Right lobe of liver (tissue), 6 donors: ENCODE measurements at regions not wholly inside any gene's neighbourhood (a gene's known extent, or its start where the extent isn't known, plus 50 kb on each side); places are given as distances from the start of the nearest gene placed in this dataset.

ENCODE experiments used
- ATAC-seq, 4 donors: fragments of 200-7000 bp; cut with Tn5 transposase; one replicate each; pipeline ENCODE4 v1.9.1; 2020; ENCODE audit warnings: mild to moderate bottlenecking in 4 of 4, moderate library complexity in 4 of 4
- DNase-seq, 3 donors: peaks; one replicate each; pipeline ENCODE4 v3.0.0-alpha.2; 2020
- H3K27ac ChIP-seq, 3 donors: fragments of 200-600 bp; one replicate each; pipeline ENCODE4 v1.8.0; 2022
- H3K27me3 ChIP-seq, 2 donors: fragments of 200-600 bp; one replicate each; pipeline ENCODE4 v1.8.0; 2022
- H3K36me3 ChIP-seq, 4 donors: fragments of 200-600 bp; sonication (generic) in 1 of 4; one replicate each; pipeline versions ENCODE4 v1.5.1 to v1.8.0; 2017 to 2022; ENCODE audit warnings: control low read depth in 1 of 4
- H3K4me1 ChIP-seq, 4 donors: fragments of 200-600 bp; sonication (generic) in 1 of 4; one replicate each; pipeline versions ENCODE4 v1.5.1 to v1.8.0; 2017 to 2022; ENCODE audit warnings: control low read depth in 1 of 4
- H3K4me3 ChIP-seq, 3 donors: fragments of 200-600 bp; one replicate each; pipeline ENCODE4 v1.8.0; 2022
- H3K9me3 ChIP-seq, 4 donors: fragments of 200-600 bp; sonication (generic) in 1 of 4; one replicate each; pipeline versions ENCODE4 v1.5.1 to v1.8.0; 2017 to 2022; ENCODE audit warnings: control low read depth in 1 of 4
- POLR2A ChIP-seq: fragments of 450-650 bp; IDR thresholded peaks from one replicate; pipeline ENCODE4 v1.6.1; 2017; ENCODE audit warnings: antibody characterized with exemption, mild to moderate bottlenecking
- WGBS: methylation state at CpG from one replicate; pipeline ENCODE4 v1.1.6; 2018; ENCODE audit warnings: low coverage, low lambda C conversion rate; ENCODE audit not compliant: insufficient coverage; ENCODE audit errors: missing lambda C conversion rate; 5-methylcytosine and 5-hydroxymethylcytosine counted together
- intact Hi-C, 2 donors: fragments of 100-400 bp; cut with DNase I; formaldehyde crosslinking; loops; one replicate each; pipeline versions ENCODE4 v1.11.2 to v1.14.1; 2022
- TF ChIP-seq, protein P1 (sequence below), 4 donors: fragments of 200-600 bp in 3 of 4; fragments of 450-650 bp in 1 of 4; IDR thresholded peaks; one replicate each; pipeline versions ENCODE4 v1.5.1 to v1.8.0; 2016 to 2022; ENCODE audit warnings: antibody characterized with exemption in 4 of 4, mild to moderate bottlenecking in 2 of 4
- donor health status: DM: no; HTN: yes; CAD: no.
- donor health status: DM: no; HTN: no; CAD: no.
- donor health status: DM: no; HTN: no; CAD: no.
- donor health status: DM: no; HTN: yes; CAD: no.
- donor health status: DM: no; HTN: yes; CAD: no.

DNA sequence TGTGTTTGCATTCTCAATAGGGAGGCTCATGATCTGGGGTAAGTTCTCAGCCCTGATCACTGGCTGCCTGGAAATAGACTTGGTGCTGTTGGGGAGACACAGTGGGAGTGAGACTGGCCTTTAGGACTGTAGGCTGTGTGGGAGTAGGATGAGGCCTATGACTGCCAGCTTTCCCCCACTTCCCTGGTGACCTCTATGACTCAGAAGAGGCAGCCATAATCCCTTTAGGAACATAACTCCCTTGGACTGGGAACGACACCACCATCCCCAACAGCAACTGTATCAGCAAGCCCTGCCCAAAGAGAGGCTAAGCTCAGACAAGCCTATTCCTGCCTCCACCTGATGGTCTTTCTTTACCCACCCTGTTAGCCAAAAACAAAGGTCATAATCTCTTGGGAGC is 91.3 kb downstream of the SUCNR1 start:
- H3K27ac ChIP-seq, result no peak overlapping the region
- no peak overlapping the region for H3K4me3 ChIP-seq
- TF ChIP-seq, protein P1, sequence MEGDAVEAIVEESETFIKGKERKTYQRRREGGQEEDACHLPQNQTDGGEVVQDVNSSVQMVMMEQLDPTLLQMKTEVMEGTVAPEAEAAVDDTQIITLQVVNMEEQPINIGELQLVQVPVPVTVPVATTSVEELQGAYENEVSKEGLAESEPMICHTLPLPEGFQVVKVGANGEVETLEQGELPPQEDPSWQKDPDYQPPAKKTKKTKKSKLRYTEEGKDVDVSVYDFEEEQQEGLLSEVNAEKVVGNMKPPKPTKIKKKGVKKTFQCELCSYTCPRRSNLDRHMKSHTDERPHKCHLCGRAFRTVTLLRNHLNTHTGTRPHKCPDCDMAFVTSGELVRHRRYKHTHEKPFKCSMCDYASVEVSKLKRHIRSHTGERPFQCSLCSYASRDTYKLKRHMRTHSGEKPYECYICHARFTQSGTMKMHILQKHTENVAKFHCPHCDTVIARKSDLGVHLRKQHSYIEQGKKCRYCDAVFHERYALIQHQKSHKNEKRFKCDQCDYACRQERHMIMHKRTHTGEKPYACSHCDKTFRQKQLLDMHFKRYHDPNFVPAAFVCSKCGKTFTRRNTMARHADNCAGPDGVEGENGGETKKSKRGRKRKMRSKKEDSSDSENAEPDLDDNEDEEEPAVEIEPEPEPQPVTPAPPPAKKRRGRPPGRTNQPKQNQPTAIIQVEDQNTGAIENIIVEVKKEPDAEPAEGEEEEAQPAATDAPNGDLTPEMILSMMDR (IDR thresholded peaks at IDR 0.05), result no peak
- TF ChIP-seq POLR2A, result no peak
- H3K9me3 ChIP-seq, result no peaks in the 10 kb centered on the region
- no peak for ATAC-seq
- WGBS, result no CpG with 5 or more reads among the region's 1 CpG
- DNase-seq, result no peak
- intact Hi-C loops, result no loop called here
- no peaks in the 10 kb centered on the region for H3K27me3 ChIP-seq
- no peaks in the 10 kb centered on the region for H3K36me3 ChIP-seq
- no peaks in the 10 kb centered on the region for H3K4me1 ChIP-seq

DNA sequence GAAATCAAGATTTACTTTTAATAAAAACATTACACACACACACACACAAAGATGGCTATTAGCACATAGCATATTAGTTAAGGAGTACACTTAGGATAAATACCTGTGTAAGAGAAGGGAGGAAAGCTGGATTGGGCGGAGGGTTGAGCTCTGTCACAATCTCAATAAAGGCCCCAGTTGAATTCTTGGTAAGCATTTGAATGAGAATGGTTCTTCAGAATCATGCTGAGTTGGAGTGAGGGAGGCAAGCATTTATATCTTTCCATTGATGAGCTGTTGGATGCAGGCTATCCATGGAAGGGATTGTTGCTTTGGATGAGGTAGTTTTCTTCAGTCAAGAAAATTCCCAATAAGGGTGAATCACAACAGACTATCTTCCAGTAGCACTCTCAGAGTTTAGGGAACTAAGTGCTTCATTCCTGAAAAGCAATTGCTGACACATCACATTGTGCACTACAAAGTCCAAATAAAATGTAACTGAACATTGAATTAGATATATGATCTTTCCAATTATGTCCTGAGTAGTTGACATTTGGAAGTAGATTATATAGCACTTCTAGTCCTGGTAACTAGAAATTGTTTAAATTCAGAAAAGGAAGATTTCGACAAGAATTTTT is 95.7 kb downstream of the SUCNR1 start:
- TF ChIP-seq POLR2A, result no peak
- peak in 3 of 4 donors; percentile 33 to 47 (median 46) for ATAC-seq
- Histone ChIP-seq H3K4me1 (no peaks in the 10 kb centered on the region), H3K4me3 (no peak overlapping the region), H3K27me3 (no peaks in the 10 kb centered on the region), H3K36me3 (no peaks in the 10 kb centered on the region), H3K27ac (no peak overlapping the region), H3K9me3 (no peaks in the 10 kb centered on the region)
- no peak for DNase-seq
- WGBS, result 78% methylated on average over 2 of the region's 2 CpGs
- intact Hi-C loops, result no loop called here

DNA sequence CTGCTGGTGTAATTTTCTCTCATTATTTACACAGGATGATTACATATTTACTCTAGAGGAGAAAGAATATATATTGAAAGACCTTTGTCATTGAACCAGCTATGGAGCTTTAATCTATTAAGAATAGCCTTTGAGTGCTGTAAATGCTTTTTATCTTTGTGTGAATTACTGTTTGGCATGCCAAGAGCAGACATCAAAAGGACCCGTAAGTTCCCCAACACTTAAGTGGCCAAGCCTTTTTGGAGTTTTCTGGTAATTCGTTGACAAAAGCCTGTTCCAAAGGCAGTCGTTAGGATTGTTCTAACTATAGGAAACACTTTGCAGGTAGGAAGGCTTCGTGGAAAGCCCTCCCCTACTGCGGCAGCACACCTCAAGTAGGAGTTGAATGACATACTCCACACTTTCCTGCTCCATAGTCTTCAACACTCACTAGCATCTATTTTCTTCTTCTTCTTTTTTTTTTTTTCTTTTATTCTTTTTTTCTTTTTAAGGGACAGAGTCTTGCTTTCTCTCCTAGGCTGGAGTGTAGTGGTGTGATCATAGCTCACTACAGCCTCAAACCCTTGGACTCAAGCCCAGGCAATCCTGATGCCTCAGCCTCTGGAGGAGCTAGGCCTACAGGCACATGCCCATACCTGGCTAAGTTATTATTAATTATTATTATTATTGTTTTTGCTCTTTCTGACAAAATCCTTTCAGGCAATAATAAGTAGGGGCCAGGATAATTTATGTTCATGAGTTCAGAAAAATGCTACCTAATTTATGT is 98.6 kb downstream of the SUCNR1 start:
- intact Hi-C loops, result no loop called here
- peak in 1 of 4 donors; percentile 17 for ATAC-seq
- Histone ChIP-seq H3K27ac (no peak overlapping the region), H3K4me1 (peaks cover 0 to 11% (median 5%) of the 10 kb centered on the region in 4 donors), H3K27me3 (no peaks in the 10 kb centered on the region), H3K36me3 (no peaks in the 10 kb centered on the region), H3K4me3 (no peak overlapping the region), H3K9me3 (no peaks in the 10 kb centered on the region)
- WGBS, result 56% methylated on average over 3 of the region's 5 CpGs
- DNase-seq, result no peak
- TF ChIP-seq, protein P1 (IDR thresholded peaks at IDR 0.05), result no peak
- TF ChIP-seq POLR2A, result no peak

DNA sequence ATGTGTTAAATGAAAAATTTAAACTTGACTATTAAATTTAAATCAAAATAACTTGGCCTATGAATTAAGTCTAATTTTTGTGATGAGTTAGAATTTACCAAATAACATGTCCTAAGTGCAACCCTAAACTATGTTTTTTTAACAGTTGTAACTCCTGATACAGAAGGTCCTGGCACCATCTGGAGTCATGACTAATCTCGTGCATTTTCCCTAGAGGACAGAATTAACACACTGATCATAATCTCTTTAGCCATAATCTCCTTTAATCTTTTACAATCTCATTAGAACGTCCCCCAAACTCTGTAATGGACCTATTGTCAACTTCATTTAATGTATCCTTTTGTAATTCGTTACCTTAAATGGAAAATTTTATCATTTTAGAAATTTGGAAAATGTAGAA is 100.6 kb downstream of the SUCNR1 start:
- intact Hi-C loops, result no loop called here

More for the DNA sequence above, 100.6 kb downstream of the SUCNR1 start:
- no peak for TF ChIP-seq POLR2A
- TF ChIP-seq, protein P1 (IDR thresholded peaks at IDR 0.05), result no peak
- no peaks in the 10 kb centered on the region for H3K9me3 ChIP-seq
- H3K27me3 ChIP-seq, result no peaks in the 10 kb centered on the region
- DNase-seq, result no peak
- H3K4me1 ChIP-seq, result peaks cover 0 to 11% (median 5%) of the 10 kb centered on the region in 4 donors
- no peaks in the 10 kb centered on the region for H3K36me3 ChIP-seq
- H3K4me3 ChIP-seq, result no peak overlapping the region
- 33% methylated on average over 3 of the region's 3 CpGs for WGBS
- no peak for ATAC-seq
- H3K27ac ChIP-seq, result no peak overlapping the region
